Heart left ventricle (tissue), 13 donors: ENCODE measurements at regions not wholly inside any gene's neighbourhood (a gene's known extent, or its start where the extent isn't known, plus 50 kb on each side); places are given as distances from the start of the nearest gene placed in this dataset.

ENCODE experiments used
- POLR2A ChIP-seq, 2 donors: fragments of 450-650 bp; IDR thresholded peaks; one replicate each; pipeline ENCODE4 v1.6.1; 2017; ENCODE audit warnings: antibody characterized with exemption in 2 of 2, mild to moderate bottlenecking in 2 of 2, moderate library complexity in 2 of 2
- TF ChIP-seq, protein P1 (sequence below), 12 donors: fragments of 200-600 bp; sonication (generic) in 4 of 12; IDR thresholded peaks; one replicate each; pipeline versions ENCODE4 v1.5.0 to v1.8.0; 2018 to 2022; ENCODE audit warnings: antibody characterized with exemption in 12 of 12, mild to moderate bottlenecking in 5 of 12
- donor health status: ischemic (EF 13 %, LVEDD 7.1; RV severe dilation, severe dysfunction).
- donor health status: DM: no; HTN: yes; CAD: no.
- donor health status: DM: no; HTN: no; CAD: no.
- donor health status: ischemic (EF 25% LVEDD 6.9; RV normal size, moderate dysfunction).
- donor health status: ischemic (EF 25% LVEDD 5.7; RV mildly dilated, moderate dysfunction).
- donor health status: ischemic (EF 35%, LVEDD 5.7; RV mildly dilated, moderate dysfunction).
- donor health status: nonischemic (EF 11% LVEDD 7.7; RV severe dilation, severe dysfunction).
- donor health status: DM: yes; HTN: yes; CAD: no.
- donor health status: PGD.
- donor health status: ischemic (EF 29% LVEDD 5.4; RV normal size, mild dysfunction).
- donor health status: nonischemic (EF 23%, LVEDD 6.1; RV moderate dilation, normal function).

DNA sequence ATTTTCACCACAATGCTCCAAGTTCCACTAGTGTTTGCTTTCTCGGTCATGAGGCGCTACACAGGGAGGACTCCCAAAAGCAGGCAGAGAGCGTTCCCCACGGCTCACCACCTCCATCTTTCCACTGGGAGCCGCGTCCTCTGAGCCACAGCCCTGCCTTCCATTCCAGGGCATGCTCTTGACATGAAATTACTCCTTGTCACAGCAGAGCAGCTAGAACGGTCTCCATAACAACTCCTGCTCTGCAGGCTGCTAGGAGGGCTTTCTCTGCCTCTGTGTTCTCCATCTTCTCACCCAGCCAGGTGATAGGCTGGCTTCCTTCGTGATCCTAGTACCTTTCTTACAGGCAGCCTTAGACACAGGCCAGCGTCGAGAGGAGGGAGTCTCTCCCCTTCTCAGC is 171.8 kb upstream of the UBL3 start:
- TF ChIP-seq, protein P1, sequence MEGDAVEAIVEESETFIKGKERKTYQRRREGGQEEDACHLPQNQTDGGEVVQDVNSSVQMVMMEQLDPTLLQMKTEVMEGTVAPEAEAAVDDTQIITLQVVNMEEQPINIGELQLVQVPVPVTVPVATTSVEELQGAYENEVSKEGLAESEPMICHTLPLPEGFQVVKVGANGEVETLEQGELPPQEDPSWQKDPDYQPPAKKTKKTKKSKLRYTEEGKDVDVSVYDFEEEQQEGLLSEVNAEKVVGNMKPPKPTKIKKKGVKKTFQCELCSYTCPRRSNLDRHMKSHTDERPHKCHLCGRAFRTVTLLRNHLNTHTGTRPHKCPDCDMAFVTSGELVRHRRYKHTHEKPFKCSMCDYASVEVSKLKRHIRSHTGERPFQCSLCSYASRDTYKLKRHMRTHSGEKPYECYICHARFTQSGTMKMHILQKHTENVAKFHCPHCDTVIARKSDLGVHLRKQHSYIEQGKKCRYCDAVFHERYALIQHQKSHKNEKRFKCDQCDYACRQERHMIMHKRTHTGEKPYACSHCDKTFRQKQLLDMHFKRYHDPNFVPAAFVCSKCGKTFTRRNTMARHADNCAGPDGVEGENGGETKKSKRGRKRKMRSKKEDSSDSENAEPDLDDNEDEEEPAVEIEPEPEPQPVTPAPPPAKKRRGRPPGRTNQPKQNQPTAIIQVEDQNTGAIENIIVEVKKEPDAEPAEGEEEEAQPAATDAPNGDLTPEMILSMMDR (IDR thresholded peaks at IDR 0.05) = no peak
- no peak for TF ChIP-seq POLR2A (IDR thresholded peaks at IDR 0.05)
